Activated CD8-positive, alpha-beta memory T cell treated with anti-CD3 and anti-CD28 coated beads for 24 hours (primary cell): ENCODE measurements at regions not wholly inside any gene's neighbourhood (a gene's known extent, or its start where the extent isn't known, plus 50 kb on each side); places are given as distances from the start of the nearest gene placed in this dataset.
"Not testable (repeated sequence)": the region's sequence is repeated elsewhere in the genome, so short reads cannot be mapped to it uniquely, and the experiment has no call there.

ENCODE experiments used
- DNase-seq: peaks from one replicate; pipeline ENCODE4 v3.0.0-alpha.2; 2020

GRCh38 chr5:56311306-56311905 is 78.3 kb upstream of the ANKRD55 start:
- DNase-seq = no peak

- no peak for DNase-seq
These were observed 77.6 kb upstream of the ANKRD55 start for GRCh38 chr5:56310711-56311204.

- no peak for DNase-seq
These were observed 76.2 kb upstream of the ANKRD55 start for GRCh38 chr5:56309262-56309826.

GRCh38 chr5:56307714-56308333 is 74.7 kb upstream of the ANKRD55 start:
- DNase-seq = no peak

GRCh38 chr5:56306433-56307150 is 73.5 kb upstream of the ANKRD55 start:
- no peak for DNase-seq

- DNase-seq = no peak
These were observed 72.1 kb upstream of the ANKRD55 start for GRCh38 chr5:56305001-56305950.

GRCh38 chr5:56303511-56303910 is 70.4 kb upstream of the ANKRD55 start:
- DNase-seq = no peak

- DNase-seq = no peak
These were observed 68.9 kb upstream of the ANKRD55 start for GRCh38 chr5:56302027-56302426.

- DNase-seq = no peak
These were observed 67.9 kb upstream of the ANKRD55 start for GRCh38 chr5:56301069-56301468.

- no peak for DNase-seq
These were observed 66.1 kb upstream of the ANKRD55 start for GRCh38 chr5:56299212-56299611.

- DNase-seq = no peak
These were observed 65.4 kb upstream of the ANKRD55 start for GRCh38 chr5:56298336-56299090.

- no peak for DNase-seq
These were observed 64.7 kb upstream of the ANKRD55 start for GRCh38 chr5:56297851-56298250.

- DNase-seq = not testable (repeated sequence)
These were observed 62.2 kb upstream of the ANKRD55 start for GRCh38 chr5:56295311-56295710.

- no peak for DNase-seq
These were observed 61.2 kb upstream of the ANKRD55 start for GRCh38 chr5:56294354-56294753.

- DNase-seq = not testable (repeated sequence)
These were observed 59.7 kb upstream of the ANKRD55 start for GRCh38 chr5:56292874-56293273.

GRCh38 chr5:56291661-56292374 is 58.7 kb upstream of the ANKRD55 start:
- no peak for DNase-seq

GRCh38 chr5:56291079-56291643 is 58.0 kb upstream of the ANKRD55 start:
- no peak for DNase-seq

GRCh38 chr5:56290378-56291078 is 57.4 kb upstream of the ANKRD55 start:
- DNase-seq = no peak

- DNase-seq = no peak
These were observed 56.5 kb upstream of the ANKRD55 start for GRCh38 chr5:56289602-56289987.
